HG02763 (cell line): ENCODE measurements at regions not wholly inside any gene's neighbourhood (a gene's known extent, or its start where the extent isn't known, plus 50 kb on each side); places are given as distances from the start of the nearest gene placed in this dataset.

Experiments
- ATAC-seq: cut with Tn5 transposase; IDR thresholded peaks from one replicate; pipeline ENCODE4 v1.9.1; 2021; ENCODE audit warnings: mild to moderate bottlenecking, moderate library complexity; ENCODE audit not compliant: unreplicated experiment

- ATAC-seq, result no peak
These were observed 107.1 kb downstream of the CEBPB start for GRCh38 chr20:50297498-50298376.

GRCh38 chr20:50298554-50299324, 108.1 kb downstream of the CEBPB start:
- no peak for ATAC-seq

GRCh38 chr20:50299325-50299629, 108.6 kb downstream of the CEBPB start:
- ATAC-seq, result no peak

- ATAC-seq, result no peak
These were observed 110.5 kb downstream of the CEBPB start for GRCh38 chr20:50301165-50301564.

- ATAC-seq, result no peak
These were observed 111.1 kb downstream of the CEBPB start for GRCh38 chr20:50301712-50302111.

GRCh38 chr20:50302341-50303057, 111.9 kb downstream of the CEBPB start:
- ATAC-seq, result no peak

GRCh38 chr20:50303573-50304500, 113.2 kb downstream of the CEBPB start:
- no peak for ATAC-seq

GRCh38 chr20:50304501-50304856, 113.8 kb downstream of the CEBPB start:
- no peak for ATAC-seq

- ATAC-seq, result no peak
These were observed 114.4 kb downstream of the CEBPB start for GRCh38 chr20:50304923-50305635.

GRCh38 chr20:50305636-50306477, 115.2 kb downstream of the CEBPB start:
- ATAC-seq, result no peak

GRCh38 chr20:50306478-50307423, 116.1 kb downstream of the CEBPB start:
- no peak for ATAC-seq

- ATAC-seq, result no peak
These were observed 117.5 kb downstream of the CEBPB start for GRCh38 chr20:50308166-50308512.

- no peak for ATAC-seq
These were observed 118.1 kb downstream of the CEBPB start for GRCh38 chr20:50308513-50309279.

- ATAC-seq, result no peak
These were observed 118.7 kb downstream of the CEBPB start for GRCh38 chr20:50309280-50309763.

- ATAC-seq, result no peak
These were observed 119.4 kb downstream of the CEBPB start for GRCh38 chr20:50309764-50310672.

- ATAC-seq, result no peak
These were observed 120.0 kb downstream of the CEBPB start for GRCh38 chr20:50310673-50311051.
